K562 (cell line): ENCODE measurements at regions not wholly inside any gene's neighbourhood (a gene's known extent, or its start where the extent isn't known, plus 50 kb on each side); places are given as distances from the start of the nearest gene placed in this dataset.
"Not testable (repeated sequence)": the region's sequence is repeated elsewhere in the genome, so short reads cannot be mapped to it uniquely, and the experiment has no call there.

Source experiments
- ATAC-seq: fragments of 200-7000 bp; cut with Tn5 transposase; 3 replicates; pipeline ENCODE4 v1.9.1; 2020; ENCODE audit warnings: moderate library complexity
- BruUV-seq: library from RNA; stranded (reverse); fragments of 400-500 nt; replicated peaks from 2 replicates; lab custom pipeline; 2021; lab: Mats Ljungman, UMichigan
- CTCF ChIA-PET: fragments of 300-600 bp; formaldehyde crosslinking; extraction: SDS; loops from one replicate; lab custom pipeline; 2021; ENCODE audit warnings: low intra/inter-chr PET ratio; lab: Yijun Ruan, JAX
- POLR2A ChIA-PET: fragments of 300-600, 350-650 bp; sonication (Branson Sonifier 250); formaldehyde crosslinking; extraction: SDS; loops from one replicate; lab custom pipeline; 2021; ENCODE audit warnings: antibody characterized with exemption, inconsistent platforms; lab: Yijun Ruan, JAX
- DNase-seq, 4 experiments: peaks; one replicate each; pipeline versions ENCODE4 v3.0.0 to v3.0.0-alpha.2; 2011 to 2018; ENCODE audit warnings: low spot score in 3 of 4, mixed read lengths in 3 of 4; ENCODE audit errors: extremely low read depth in 1 of 4
- FAIRE-seq: peaks from 2 replicates; lab custom pipeline; 2011; peaks lifted over from hg19 to GRCh38; lab: Jason Lieb, UNC
- H2AFZ ChIP-seq: 2 replicates; pipeline ENCODE4 v1.6.0; 2011; ENCODE audit warnings: low read depth, low read length, control low read depth, inconsistent platforms
- H3K27ac ChIP-seq: fragments of 200-600 bp; 3 replicates; pipeline ENCODE4 v1.8.0; 2011; ENCODE audit warnings: low read depth, mild to moderate bottlenecking, control low read depth, inconsistent platforms, low read length, moderate library complexity, mixed read lengths; ENCODE audit errors: extremely low read depth
- H3K27me3 ChIP-seq, 2 experiments: fragments of 300-600 bp in 1 of 2; 2 replicates in 1 of 2; 3 replicates in 1 of 2; pipeline versions ENCODE4 v1.6.0 to v1.8.0; 2011; ENCODE audit warnings: inconsistent platforms in 2 of 2, low read length in 2 of 2, mild to moderate bottlenecking in 1 of 2, mixed read lengths in 1 of 2, moderate library complexity in 1 of 2; ENCODE audit not compliant: control insufficient read depth in 2 of 2, insufficient read depth in 2 of 2
- H3K36me3 ChIP-seq: fragments of 300-600 bp; 3 replicates; pipeline ENCODE4 v1.8.0; 2011; ENCODE audit warnings: mild to moderate bottlenecking, low read length, inconsistent platforms; ENCODE audit not compliant: control insufficient read depth, insufficient read depth
- H3K4me1 ChIP-seq, 2 experiments: fragments of 200-600 bp in 1 of 2; replicated peaks in 1 of 2; 2 replicates in 1 of 2; 3 replicates in 1 of 2; pipeline versions ENCODE4 v1.5.1 to v1.8.0; 2011; ENCODE audit warnings: inconsistent platforms in 2 of 2, low read length in 2 of 2, mild to moderate bottlenecking in 1 of 2, mixed read lengths in 1 of 2, moderate library complexity in 1 of 2; ENCODE audit not compliant: control insufficient read depth in 2 of 2, insufficient read depth in 2 of 2
- H3K4me2 ChIP-seq: 2 replicates; pipeline ENCODE4 v1.6.1; 2011; ENCODE audit warnings: low read length, control low read depth, inconsistent platforms, mixed read lengths; ENCODE audit not compliant: insufficient read depth
- H3K4me3 ChIP-seq: fragments of 200-600 bp; sonication (generic), shearing (Covaris generic); 2 replicates; pipeline ENCODE4 v1.5.1; 2016; ENCODE audit warnings: control low read depth, inconsistent platforms
- H3K79me2 ChIP-seq: fragments of 200-600 bp; 3 replicates; pipeline ENCODE4 v1.8.0; 2011; ENCODE audit warnings: low read length, inconsistent platforms; ENCODE audit not compliant: control insufficient read depth, insufficient read depth
- H3K9ac ChIP-seq, 2 experiments: 2 replicates each; pipeline versions ENCODE4 v1.6.0 to v1.6.1; 2011; ENCODE audit warnings: low read depth in 2 of 2, low read length in 2 of 2, control low read depth in 1 of 2, inconsistent platforms in 1 of 2, mild to moderate bottlenecking in 1 of 2, mixed read lengths in 1 of 2; ENCODE audit not compliant: insufficient read depth in 1 of 2
- H3K9me1 ChIP-seq: one replicate; pipeline ENCODE4 v1.6.0; 2011; ENCODE audit warnings: inconsistent platforms, mild to moderate bottlenecking, low read length, moderate library complexity; ENCODE audit not compliant: control insufficient read depth, insufficient read depth
- H3K9me3 ChIP-seq: replicated peaks from 2 replicates; pipeline ENCODE4 v1.5.1; 2011; ENCODE audit warnings: low read depth, low read length, inconsistent platforms; ENCODE audit not compliant: control insufficient read depth, insufficient read depth
- H4K20me1 ChIP-seq: replicated peaks from 2 replicates; pipeline ENCODE4 v1.6.1; 2011; ENCODE audit warnings: low read length, inconsistent platforms, mixed read lengths; ENCODE audit not compliant: control insufficient read depth, insufficient read depth
- ARHGAP35 ChIP-seq: fragments of 450-650 bp; IDR thresholded peaks from 2 replicates; pipeline ENCODE4 v1.6.1; 2018; ENCODE audit not compliant: partially characterized antibody
- BMI1 ChIP-seq: fragments of 150-350 bp; IDR thresholded peaks from 2 replicates; pipeline ENCODE4 v1.6.1; 2014; ENCODE audit warnings: low read length
- CREB3L1 ChIP-seq: fragments of 450-650 bp; IDR thresholded peaks from 2 replicates; pipeline ENCODE4 v1.6.1; 2014; ENCODE audit warnings: low read depth, mild to moderate bottlenecking, moderate library complexity, borderline replicate concordance
- CTCF ChIP-seq, 3 experiments: IDR thresholded peaks in 2 of 3; conservative IDR thresholded peaks in 1 of 3; 2 replicates each; pipeline ENCODE4 v1.5.1; 2011 to 2012; ENCODE audit warnings: low read length in 3 of 3, mild to moderate bottlenecking in 3 of 3, control low read depth in 2 of 3, improper control_type of control experiment in 1 of 3, inconsistent platforms in 1 of 3, low read depth in 1 of 3, mixed read lengths in 1 of 3, moderate library complexity in 1 of 3; ENCODE audit not compliant: insufficient read depth in 2 of 3
- ILK ChIP-seq: fragments of 450-650 bp; IDR thresholded peaks from 2 replicates; pipeline ENCODE4 v1.6.1; 2016; ENCODE audit warnings: missing genetic modification characterization, low read depth, mild to moderate bottlenecking, missing compliant biosample characterization, moderate library complexity, borderline replicate concordance
- MCM5 ChIP-seq: fragments of 450-650 bp; IDR thresholded peaks from 2 replicates; pipeline ENCODE4 v1.6.1; 2016; ENCODE audit warnings: low read depth
- NCOA2 ChIP-seq, 2 experiments: fragments of 450-650 bp; IDR thresholded peaks; 2 replicates each; pipeline ENCODE4 v1.6.1; 2018; ENCODE audit warnings: mild to moderate bottlenecking in 2 of 2, moderate library complexity in 1 of 2; ENCODE audit not compliant: partially characterized antibody in 2 of 2
- PPARD ChIP-seq: fragments of 250-450 bp; sonication (Bioruptor Pico); IDR thresholded peaks from 2 replicates; pipeline ENCODE4 v1.8.0; 2022; ENCODE audit warnings: inconsistent platforms, mild to moderate bottlenecking, moderate library complexity
- TAL1 ChIP-seq: fragments of 450-650 bp; IDR thresholded peaks from 2 replicates; pipeline ENCODE4 v1.6.1; 2016; ENCODE audit warnings: mild to moderate bottlenecking
- ZBTB17 ChIP-seq: fragments of 450-650 bp; formaldehyde crosslinking; IDR thresholded peaks from 2 replicates; pipeline ENCODE4 v1.4.0; 2020; ENCODE audit warnings: mild to moderate bottlenecking
- ZFPM2 ChIP-seq: fragments of 250-450 bp; sonication (Bioruptor Pico); IDR thresholded peaks from 2 replicates; pipeline ENCODE4 v1.5.1; 2022; ENCODE audit warnings: mild to moderate bottlenecking
- ZNF124 ChIP-seq: sonication (generic); formaldehyde crosslinking; IDR thresholded peaks from 2 replicates; pipeline ENCODE4 v1.8.1; 2022; ENCODE audit warnings: missing genetic modification reagents
- ZNF174 ChIP-seq: fragments of 250-450 bp; sonication (Bioruptor Pico); IDR thresholded peaks from 2 replicates; pipeline ENCODE4 v1.4.0; 2020; ENCODE audit warnings: mild to moderate bottlenecking
- ZNF583 ChIP-seq: fragments of 250-450 bp; sonication (Bioruptor Pico); IDR thresholded peaks from 2 replicates; pipeline ENCODE4 v1.4.0; 2020
- ZNF584 ChIP-seq: fragments of 200-800 bp; sonication (Bioruptor generic); IDR thresholded peaks from 2 replicates; pipeline ENCODE4 v1.6.1; 2016; ENCODE audit warnings: low read depth, mild to moderate bottlenecking, missing genetic modification characterization, missing compliant biosample characterization
- ZNF707 ChIP-seq: fragments of 250-450 bp; sonication (Bioruptor Pico); conservative IDR thresholded peaks from 2 replicates; pipeline ENCODE4 v1.8.0; 2022; ENCODE audit warnings: inconsistent platforms, mild to moderate bottlenecking, moderate library complexity
- ZNF77 ChIP-seq: fragments of 250-450 bp; sonication (Bioruptor Pico); IDR thresholded peaks from 2 replicates; pipeline ENCODE4 v1.5.0; 2020
- WGBS: fragments of 100-300 bp; shearing (Covaris generic); methylation state at CpG from one replicate; pipeline ENCODE4 v1.1.6; 2016; ENCODE audit warnings: low coverage, mixed read lengths; ENCODE audit not compliant: insufficient coverage; ENCODE audit errors: missing lambda C conversion rate; 5-methylcytosine and 5-hydroxymethylcytosine counted together
- in situ Hi-C: fragments of 300-500 bp; cut with MboI; formaldehyde crosslinking; loops from 4 replicates; pipeline ENCODE4 v1.15.0; 2018; ENCODE audit warnings: inconsistent platforms, mixed read lengths
- intact Hi-C: fragments of 100-400 bp; cut with micrococcal nuclease; formaldehyde crosslinking; loops from 2 replicates; pipeline ENCODE4 v1.14.2; 2022

- Histone ChIP-seq H3K9ac (no peak overlapping the region), H3K27me3 (no peaks in the 10 kb centered on the region), H3K4me1 (peaks cover 0 to 34% of the 10 kb centered on the region in 2 experiments; a peak in 2 of 5 replicates), H3K4me3 (no peak overlapping the region), H3K4me2 (no peak overlapping the region), H3K36me3 (no peaks in the 10 kb centered on the region), H3K9me1 (no peaks in the 10 kb centered on the region), H2AFZ (no peak overlapping the region), H3K9me3 (no peaks in the 10 kb centered on the region), H4K20me1 (no peaks in the 10 kb centered on the region), H3K27ac (no peak overlapping the region), H3K79me2 (no peaks in the 10 kb centered on the region)
- POLR2A ChIA-PET = no interaction called here
- in situ Hi-C loops (no loop called here), intact Hi-C loops (loop anchor here (10.0 kb wide), 1 partner anchor 488 kb away; no protein-coding TSS in a partner anchor)
- BruUV-seq = no TSS peak
- TF ChIP-seq ARHGAP35 (no peak), ZNF174 (CRISPR knock-in tag) (no peak), ZNF583 (no peak), BMI1 (no peak), ZBTB17 (CRISPR knock-in tag) (no peak), ZNF124 (CRISPR knock-in tag) (no peak), NCOA2 (IDR thresholded peaks at IDR 0.05; ENCODE audit: partially characterized antibody in 2 of 2) (no peak), ZNF584 (CRISPR knock-in tag) (no peak), CTCF (IDR thresholded peaks at IDR 0.05 in 2 of 3, conservative IDR thresholded peaks at IDR 0.05 in 1 of 3; ENCODE audit: insufficient read depth in 2 of 3, low read depth in 1 of 3, low read length in 3 of 3) (no peak), TAL1 (no peak), ILK (tag) (no peak), ZNF77 (CRISPR knock-in tag) (no peak), ZFPM2 (CRISPR knock-in tag) (no peak), CREB3L1 (no peak), PPARD (no peak), ZNF707 (CRISPR knock-in tag) (no peak), MCM5 (no peak)
- no peak for DNase-seq
- ATAC-seq = no peak
- no peak for FAIRE-seq
- CTCF ChIA-PET = no interaction called here
Observed at GRCh38 chr13:50426927-50427326, 411.7 kb downstream of the KCNRG start.

GRCh38 chr13:50427511-50427910 lies 412.3 kb downstream of the KCNRG start:
- H3K36me3 ChIP-seq, in situ Hi-C loops, H3K9me1 ChIP-seq, BruUV-seq, H3K4me2 ChIP-seq, H3K79me2 ChIP-seq, ATAC-seq, H3K9me3 ChIP-seq, DNase-seq, H4K20me1 ChIP-seq, FAIRE-seq, H3K9ac ChIP-seq, H2AFZ ChIP-seq, H3K27me3 ChIP-seq, CTCF ChIA-PET, H3K4me3 ChIP-seq, H3K27ac ChIP-seq: not testable (repeated sequence)
- peaks cover 0 to 29% of the 10 kb centered on the region in 2 experiments; a peak in 2 of 5 replicates for H3K4me1 ChIP-seq
- POLR2A ChIA-PET = interaction anchor here (0.6 kb wide), 1 partner anchor 683 kb away, joined by 4 read pairs; no protein-coding TSS in a partner anchor
- intact Hi-C loops = loop anchor here (10.0 kb wide), 1 partner anchor 487 kb away; no protein-coding TSS in a partner anchor
- WGBS = 89% methylated on average over 7 of the region's 9 CpGs
